ENCODE measurements at regions not wholly inside any gene's neighbourhood (a gene's known extent, or its start where the extent isn't known, plus 50 kb on each side); places are given as distances from the start of the nearest gene placed in this dataset.

DNA sequence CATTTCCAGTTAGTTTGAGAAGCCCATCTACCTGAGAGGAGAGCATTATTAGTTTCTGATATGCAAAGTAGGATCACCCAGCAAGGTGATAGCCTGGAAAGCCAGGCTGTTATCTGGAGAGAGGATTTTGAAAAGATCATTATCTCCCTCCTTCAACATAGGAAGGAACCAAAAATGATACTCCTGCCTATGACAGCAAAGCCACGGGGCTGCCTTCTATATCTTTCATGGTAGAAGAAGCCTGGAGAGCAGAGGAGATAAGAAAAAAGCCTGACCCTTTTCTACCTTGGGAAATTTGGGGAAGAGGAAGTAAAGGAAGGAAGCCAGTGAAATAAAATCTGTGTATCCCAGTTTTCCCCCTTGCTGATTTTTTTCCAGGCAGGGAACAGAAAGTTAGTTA is 205.5 kb downstream of the MFSD1 start:
- TF ChIP-seq, protein P1, sequence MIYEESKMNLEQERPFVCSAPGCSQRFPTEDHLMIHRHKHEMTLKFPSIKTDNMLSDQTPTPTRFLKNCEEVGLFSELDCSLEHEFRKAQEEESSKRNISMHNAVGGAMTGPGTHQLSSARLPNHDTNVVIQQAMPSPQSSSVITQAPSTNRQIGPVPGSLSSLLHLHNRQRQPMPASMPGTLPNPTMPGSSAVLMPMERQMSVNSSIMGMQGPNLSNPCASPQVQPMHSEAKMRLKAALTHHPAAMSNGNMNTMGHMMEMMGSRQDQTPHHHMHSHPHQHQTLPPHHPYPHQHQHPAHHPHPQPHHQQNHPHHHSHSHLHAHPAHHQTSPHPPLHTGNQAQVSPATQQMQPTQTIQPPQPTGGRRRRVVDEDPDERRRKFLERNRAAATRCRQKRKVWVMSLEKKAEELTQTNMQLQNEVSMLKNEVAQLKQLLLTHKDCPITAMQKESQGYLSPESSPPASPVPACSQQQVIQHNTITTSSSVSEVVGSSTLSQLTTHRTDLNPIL (CRISPR knock-in tag; IDR thresholded peaks at IDR 0.05; ENCODE audit: low read depth): no peak
- no peak for TF ChIP-seq ZFP30 (CRISPR knock-in tag; IDR thresholded peaks at IDR 0.05)
- TF ChIP-seq ARNTL (CRISPR knock-in tag; IDR thresholded peaks at IDR 0.05; ENCODE audit: borderline replicate concordance, low read depth): no peak
- TF ChIP-seq TSHZ2 (CRISPR knock-in tag; IDR thresholded peaks at IDR 0.05): no peak
- no peak for TF ChIP-seq RARB (CRISPR knock-in tag; IDR thresholded peaks at IDR 0.05)
- TF ChIP-seq ESRRG (CRISPR knock-in tag; IDR thresholded peaks at IDR 0.05): no peak
- no peak for TF ChIP-seq PATZ1 (CRISPR knock-in tag; IDR thresholded peaks at IDR 0.05; ENCODE audit: borderline replicate concordance)
- no peak for TF ChIP-seq POU6F1 (CRISPR knock-in tag; IDR thresholded peaks at IDR 0.05; ENCODE audit: borderline replicate concordance, low read depth)
- no peak for TF ChIP-seq ZFP3 (CRISPR knock-in tag; IDR thresholded peaks at IDR 0.05)
- no peak for TF ChIP-seq TCF4 (CRISPR knock-in tag; IDR thresholded peaks at IDR 0.05; ENCODE audit: borderline replicate concordance)
- no peak for TF ChIP-seq OSR1 (CRISPR knock-in tag; IDR thresholded peaks at IDR 0.05)
- TF ChIP-seq PPARA (CRISPR knock-in tag; IDR thresholded peaks at IDR 0.05; ENCODE audit: borderline replicate concordance): no peak
- no peak for TF ChIP-seq ZC3H10 (CRISPR knock-in tag; IDR thresholded peaks at IDR 0.05)

All from SK-N-SH treated with all-trans-retinoic acid at 6 μM for 48 hours (cell line).